ENCODE measurements at regions not wholly inside any gene's neighbourhood (a gene's known extent, or its start where the extent isn't known, plus 50 kb on each side); places are given as distances from the start of the nearest gene placed in this dataset.

GRCh38 chr5:174529925-174530681, 194.3 kb upstream of the MSX2 start:
- Histone ChIP-seq H3K4me2 (ENCODE audit: control insufficient read depth, insufficient read depth) (no peak overlapping the region), H3K79me2 (ENCODE audit: control insufficient read depth, insufficient read depth, low read length) (no peaks in the 10 kb centered on the region), H3K36me3 (ENCODE audit: control insufficient read depth in 2 of 2, insufficient read depth in 2 of 2, low read length in 1 of 2) (no peaks in the 10 kb centered on the region), H4K20me1 (ENCODE audit: control insufficient read depth, insufficient read depth) (no peaks in the 10 kb centered on the region), H3K4me1 (ENCODE audit: control insufficient read depth, insufficient read depth, low read length) (no peaks in the 10 kb centered on the region), H2AFZ (ENCODE audit: control insufficient read depth, low read depth, low read length) (no peak overlapping the region), H3K27me3 (replicated peaks in 1 of 2; ENCODE audit: control insufficient read depth in 2 of 2, insufficient read depth in 2 of 2, low read length in 1 of 2) (no peaks in the 10 kb centered on the region; a peak in 2 of 4 replicates), H3K27ac (ENCODE audit: control insufficient read depth, insufficient read depth) (no peak overlapping the region), H3K9me3 (replicated peaks; ENCODE audit: control insufficient read depth, insufficient read depth, low read length) (no peaks in the 10 kb centered on the region), H3K9ac (ENCODE audit: control insufficient read depth, insufficient read depth, low read length) (no peak overlapping the region), H3K4me3 (no peak overlapping the region)
- FAIRE-seq: no peak
- ChIA-PET POLR2A (no interaction called here), SMC1A (ENCODE audit: uncharacterized antibody, unreplicated experiment) (no interaction called here), CTCF (no interaction called here), RAD21 (ENCODE audit: unreplicated experiment) (no interaction called here)
- 52% methylated on average over 9 of the region's 9 CpGs for WGBS (ENCODE audit: insufficient coverage, insufficient replicate concordance, low lambda C conversion rate, missing lambda C conversion rate)
- TF ChIP-seq CBX5 (IDR thresholded peaks at IDR 0.05; ENCODE audit: low read depth) (no peak), ZNF217 (IDR thresholded peaks at IDR 0.05) (no peak), SREBF2 (IDR thresholded peaks at IDR 0.05; ENCODE audit: low read length) (no peak), KDM1A (IDR thresholded peaks at IDR 0.05; ENCODE audit: borderline replicate concordance) (no peak), TCF3 (IDR thresholded peaks at IDR 0.05; ENCODE audit: borderline replicate concordance, insufficient read depth, low read depth, low read length) (no peak)
- DNase-seq (ENCODE audit: low read depth, low spot score): no peak
- no peak for ATAC-seq
- in situ Hi-C loops (cut with MboI) (no loop called here), intact Hi-C loops (cut with micrococcal nuclease; ENCODE audit: unreplicated experiment) (no loop called here)
- no TSS peak for BruUV-seq (replicated peaks)

DNA sequence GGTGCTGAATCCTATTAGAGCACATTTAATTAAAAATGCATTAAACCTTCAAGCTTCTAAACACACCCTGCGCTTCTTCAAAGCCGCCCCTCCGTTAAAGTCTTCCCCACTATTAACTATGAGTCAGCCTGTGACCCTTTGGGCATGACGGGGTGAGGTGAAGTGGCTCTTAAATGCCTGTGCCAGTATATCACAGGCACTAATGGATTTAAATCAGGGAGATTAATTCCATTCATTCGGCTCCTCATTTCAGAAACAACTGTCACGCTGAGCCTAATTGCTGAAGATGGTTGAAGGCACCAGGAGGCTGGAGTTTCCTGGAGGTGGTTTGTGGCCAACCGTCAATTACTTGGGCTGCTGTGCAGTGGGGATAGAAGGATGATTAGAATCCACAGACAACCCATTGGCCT, 192.6 kb upstream of the MSX2 start:
- TF ChIP-seq ZNF24 (IDR thresholded peaks at IDR 0.05) (no peak), PRDM15 (CRISPR knock-in tag; IDR thresholded peaks at IDR 0.05) (no peak), HDAC6 (IDR thresholded peaks at IDR 0.05; ENCODE audit: unreplicated experiment) (no peak)
- Histone ChIP-seq H2AFZ (ENCODE audit: control insufficient read depth, low read depth, low read length) (no peak overlapping the region), H3K36me3 (ENCODE audit: control insufficient read depth in 2 of 2, insufficient read depth in 2 of 2, low read length in 1 of 2) (no peaks in the 10 kb centered on the region), H3K27ac (ENCODE audit: control insufficient read depth, insufficient read depth) (no peak overlapping the region), H3K4me2 (ENCODE audit: control insufficient read depth, insufficient read depth) (no peak overlapping the region), H3K27me3 (replicated peaks in 1 of 2; ENCODE audit: control insufficient read depth in 2 of 2, insufficient read depth in 2 of 2, low read length in 1 of 2) (no peaks in the 10 kb centered on the region; a peak in 2 of 4 replicates), H4K20me1 (ENCODE audit: control insufficient read depth, insufficient read depth) (no peaks in the 10 kb centered on the region), H3K4me1 (ENCODE audit: control insufficient read depth, insufficient read depth, low read length) (no peaks in the 10 kb centered on the region), H3K4me3 (no peak overlapping the region), H3K9ac (ENCODE audit: control insufficient read depth, insufficient read depth, low read length) (no peak overlapping the region), H3K79me2 (ENCODE audit: control insufficient read depth, insufficient read depth, low read length) (no peaks in the 10 kb centered on the region), H3K9me3 (replicated peaks; ENCODE audit: control insufficient read depth, insufficient read depth, low read length) (no peaks in the 10 kb centered on the region)
- 48% methylated on average over 7 of the region's 7 CpGs for WGBS (ENCODE audit: insufficient coverage, insufficient replicate concordance, low lambda C conversion rate, missing lambda C conversion rate)
- ATAC-seq: no peak
- POLR2A ChIA-PET: no interaction called here
- FAIRE-seq: no peak
- DNase-seq (ENCODE audit: low read depth, low spot score): no peak
- intact Hi-C loops (cut with micrococcal nuclease; ENCODE audit: unreplicated experiment) (no loop called here), in situ Hi-C loops (cut with MboI) (no loop called here)
- SMC1A ChIA-PET (ENCODE audit: uncharacterized antibody, unreplicated experiment): no interaction called here
- RAD21 ChIA-PET (ENCODE audit: unreplicated experiment): no interaction called here
- BruUV-seq (replicated peaks): no TSS peak
- CTCF ChIA-PET: no interaction called here

Data from GM12878 (cell line).